ENCODE measurements at regions not wholly inside any gene's neighbourhood (a gene's known extent, or its start where the extent isn't known, plus 50 kb on each side); places are given as distances from the start of the nearest gene placed in this dataset.

DNA sequence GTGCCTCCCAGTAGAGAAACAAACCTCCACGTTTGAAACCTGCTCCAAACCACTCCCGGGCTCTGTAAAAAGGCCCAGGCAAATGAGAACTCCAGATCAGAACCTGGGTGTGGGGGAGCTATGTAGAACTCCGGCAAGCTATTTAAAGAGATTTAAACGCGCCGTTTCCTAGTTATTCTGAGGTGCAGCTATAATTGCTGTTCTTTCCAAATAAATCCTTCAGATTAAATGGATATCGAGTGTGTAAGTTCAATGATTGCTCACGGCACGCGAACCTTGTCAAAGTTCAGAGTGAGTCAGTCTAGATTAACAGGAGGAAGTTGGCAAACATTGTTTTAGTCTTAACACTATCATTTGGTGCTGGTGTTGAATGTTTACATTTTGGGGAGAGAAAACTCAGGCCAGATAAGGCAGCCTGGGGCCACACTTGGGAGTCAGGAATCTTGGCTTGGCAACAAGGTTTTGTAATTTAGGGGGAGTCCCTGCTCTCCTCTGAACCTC lies 92.9 kb upstream of the SALL1 start (continued):
- TF ChIP-seq, protein P1, sequence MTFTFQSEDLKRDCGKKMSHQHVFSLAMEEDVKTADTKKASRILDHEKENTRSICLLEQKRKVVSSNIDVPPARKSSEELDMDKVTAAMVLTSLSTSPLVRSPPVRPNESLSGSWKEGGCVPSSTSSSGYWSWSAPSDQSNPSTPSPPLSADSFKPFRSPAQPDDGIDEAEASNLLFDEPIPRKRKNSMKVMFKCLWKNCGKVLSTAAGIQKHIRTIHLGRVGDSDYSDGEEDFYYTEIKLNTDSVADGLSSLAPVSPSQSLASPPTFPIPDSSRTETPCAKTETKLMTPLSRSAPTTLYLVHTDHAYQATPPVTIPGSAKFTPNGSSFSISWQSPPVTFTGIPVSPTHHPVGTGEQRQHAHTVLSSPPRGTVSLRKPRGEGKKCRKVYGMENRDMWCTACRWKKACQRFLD (CRISPR knock-in tag; IDR thresholded peaks at IDR 0.05; ENCODE audit: borderline replicate concordance): no peak
- no peak for TF ChIP-seq LCORL (IDR thresholded peaks at IDR 0.05)
- peak; percentile 95 for TF ChIP-seq LCORL (CRISPR knock-in tag; IDR thresholded peaks at IDR 0.05)
- no peak for TF ChIP-seq MAFG (CRISPR knock-in tag; IDR thresholded peaks at IDR 0.05)
- TF ChIP-seq SOX13 (IDR thresholded peaks at IDR 0.05): no peak
- TF ChIP-seq SOX13 (CRISPR knock-in tag; conservative IDR thresholded peaks at IDR 0.05 in 1 of 2, IDR thresholded peaks at IDR 0.05 in 1 of 2): peak in 1 of 2 experiments; percentile 85; a peak in 2 of 4 replicates
- TF ChIP-seq PCBP1 (IDR thresholded peaks at IDR 0.05; ENCODE audit: borderline replicate concordance, low read depth, low read length): no peak
- TF ChIP-seq, protein P2, sequence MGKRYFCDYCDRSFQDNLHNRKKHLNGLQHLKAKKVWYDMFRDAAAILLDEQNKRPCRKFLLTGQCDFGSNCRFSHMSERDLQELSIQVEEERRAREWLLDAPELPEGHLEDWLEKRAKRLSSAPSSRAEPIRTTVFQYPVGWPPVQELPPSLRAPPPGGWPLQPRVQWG (CRISPR knock-in tag; IDR thresholded peaks at IDR 0.05; ENCODE audit: borderline replicate concordance, low read depth): no peak
- TF ChIP-seq, protein P3, sequence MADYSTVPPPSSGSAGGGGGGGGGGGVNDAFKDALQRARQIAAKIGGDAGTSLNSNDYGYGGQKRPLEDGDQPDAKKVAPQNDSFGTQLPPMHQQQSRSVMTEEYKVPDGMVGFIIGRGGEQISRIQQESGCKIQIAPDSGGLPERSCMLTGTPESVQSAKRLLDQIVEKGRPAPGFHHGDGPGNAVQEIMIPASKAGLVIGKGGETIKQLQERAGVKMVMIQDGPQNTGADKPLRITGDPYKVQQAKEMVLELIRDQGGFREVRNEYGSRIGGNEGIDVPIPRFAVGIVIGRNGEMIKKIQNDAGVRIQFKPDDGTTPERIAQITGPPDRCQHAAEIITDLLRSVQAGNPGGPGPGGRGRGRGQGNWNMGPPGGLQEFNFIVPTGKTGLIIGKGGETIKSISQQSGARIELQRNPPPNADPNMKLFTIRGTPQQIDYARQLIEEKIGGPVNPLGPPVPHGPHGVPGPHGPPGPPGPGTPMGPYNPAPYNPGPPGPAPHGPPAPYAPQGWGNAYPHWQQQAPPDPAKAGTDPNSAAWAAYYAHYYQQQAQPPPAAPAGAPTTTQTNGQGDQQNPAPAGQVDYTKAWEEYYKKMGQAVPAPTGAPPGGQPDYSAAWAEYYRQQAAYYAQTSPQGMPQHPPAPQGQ (CRISPR knock-in tag; IDR thresholded peaks at IDR 0.05; ENCODE audit: borderline replicate concordance): 0 out of 2 replicates have a peak, but pooled peaks have one; percentile 53
- no peak for TF ChIP-seq FIP1L1 (IDR thresholded peaks at IDR 0.05; ENCODE audit: borderline replicate concordance, insufficient read depth, low read depth, low read length)
- TF ChIP-seq, protein P4, sequence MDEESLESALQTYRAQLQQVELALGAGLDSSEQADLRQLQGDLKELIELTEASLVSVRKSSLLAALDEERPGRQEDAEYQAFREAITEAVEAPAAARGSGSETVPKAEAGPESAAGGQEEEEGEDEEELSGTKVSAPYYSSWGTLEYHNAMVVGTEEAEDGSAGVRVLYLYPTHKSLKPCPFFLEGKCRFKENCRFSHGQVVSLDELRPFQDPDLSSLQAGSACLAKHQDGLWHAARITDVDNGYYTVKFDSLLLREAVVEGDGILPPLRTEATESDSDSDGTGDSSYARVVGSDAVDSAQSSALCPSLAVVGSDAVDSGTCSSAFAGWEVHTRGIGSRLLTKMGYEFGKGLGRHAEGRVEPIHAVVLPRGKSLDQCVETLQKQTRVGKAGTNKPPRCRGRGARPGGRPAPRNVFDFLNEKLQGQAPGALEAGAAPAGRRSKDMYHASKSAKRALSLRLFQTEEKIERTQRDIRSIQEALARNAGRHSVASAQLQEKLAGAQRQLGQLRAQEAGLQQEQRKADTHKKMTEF (CRISPR knock-in tag; IDR thresholded peaks at IDR 0.05): peak; percentile 79
- TF ChIP-seq TBX3 (IDR thresholded peaks at IDR 0.05; ENCODE audit: borderline replicate concordance): peak; percentile 77; the same call in 1 of the 2 replicates
- no peak for TF ChIP-seq CENPT (CRISPR knock-in tag; IDR thresholded peaks at IDR 0.05; ENCODE audit: low read depth)
- no peak for TF ChIP-seq ZNF317 (CRISPR knock-in tag; IDR thresholded peaks at IDR 0.05)
- no peak for TF ChIP-seq CHD4 (IDR thresholded peaks at IDR 0.05; ENCODE audit: borderline replicate concordance, low read length)
- no peak for TF ChIP-seq TSC22D2 (CRISPR knock-in tag; IDR thresholded peaks at IDR 0.05; ENCODE audit: borderline replicate concordance)
- TF ChIP-seq SNAI1 (CRISPR knock-in tag; IDR thresholded peaks at IDR 0.05; ENCODE audit: borderline replicate concordance): no peak
- TF ChIP-seq NPAS2 (CRISPR knock-in tag; IDR thresholded peaks at IDR 0.05; ENCODE audit: borderline replicate concordance): no peak
- TF ChIP-seq ADNP (CRISPR knock-in tag; IDR thresholded peaks at IDR 0.05): no peak
- TF ChIP-seq RCOR2 (CRISPR knock-in tag; IDR thresholded peaks at IDR 0.05): peak; percentile 72; the same call in 1 of the 2 replicates
- no peak for TF ChIP-seq ZNF615 (CRISPR knock-in tag; IDR thresholded peaks at IDR 0.05; ENCODE audit: borderline replicate concordance)
- no peak for TF ChIP-seq ZNF563 (CRISPR knock-in tag; IDR thresholded peaks at IDR 0.05)
- no peak for TF ChIP-seq ESRRA (CRISPR knock-in tag; IDR thresholded peaks at IDR 0.05; ENCODE audit: low read depth)
- no peak for TF ChIP-seq ZNF660 (CRISPR knock-in tag; IDR thresholded peaks at IDR 0.05; ENCODE audit: borderline replicate concordance, low read depth)
- no peak for TF ChIP-seq JARID2 (CRISPR knock-in tag; IDR thresholded peaks at IDR 0.05; ENCODE audit: insufficient replicate concordance)
- TF ChIP-seq PHF21A (CRISPR knock-in tag; IDR thresholded peaks at IDR 0.05): no peak
- no peak for TF ChIP-seq NFYC (CRISPR knock-in tag; IDR thresholded peaks at IDR 0.05)
